Vagina (tissue), 2 donors: ENCODE measurements at regions not wholly inside any gene's neighbourhood (a gene's known extent, or its start where the extent isn't known, plus 50 kb on each side); places are given as distances from the start of the nearest gene placed in this dataset.

ENCODE experiments used
- POLR2A ChIP-seq, 2 donors: fragments of 450-650 bp; IDR thresholded peaks; one replicate each; pipeline ENCODE4 v1.6.1; 2017; ENCODE audit warnings: antibody characterized with exemption in 2 of 2, mild to moderate bottlenecking in 2 of 2, moderate library complexity in 2 of 2
- POLR2AphosphoS5 ChIP-seq, 2 donors: sonication (generic); formaldehyde crosslinking; IDR thresholded peaks; one replicate each; pipeline ENCODE4 v1.9.0; 2017; ENCODE audit warnings: antibody characterized with exemption in 2 of 2, mild to moderate bottlenecking in 2 of 2, low read depth in 1 of 2; ENCODE audit not compliant: insufficient read depth in 1 of 2
- TF ChIP-seq, protein P1 (sequence below), 3 experiments: fragments of 450-650 bp in 2 of 3; fragments of 200-600 bp in 1 of 3; sonication (generic) in 1 of 3; IDR thresholded peaks; one replicate each; pipeline ENCODE4 v1.5.1; 2017 to 2019; ENCODE audit warnings: antibody characterized with exemption in 3 of 3, mild to moderate bottlenecking in 2 of 3, moderate library complexity in 2 of 3

DNA sequence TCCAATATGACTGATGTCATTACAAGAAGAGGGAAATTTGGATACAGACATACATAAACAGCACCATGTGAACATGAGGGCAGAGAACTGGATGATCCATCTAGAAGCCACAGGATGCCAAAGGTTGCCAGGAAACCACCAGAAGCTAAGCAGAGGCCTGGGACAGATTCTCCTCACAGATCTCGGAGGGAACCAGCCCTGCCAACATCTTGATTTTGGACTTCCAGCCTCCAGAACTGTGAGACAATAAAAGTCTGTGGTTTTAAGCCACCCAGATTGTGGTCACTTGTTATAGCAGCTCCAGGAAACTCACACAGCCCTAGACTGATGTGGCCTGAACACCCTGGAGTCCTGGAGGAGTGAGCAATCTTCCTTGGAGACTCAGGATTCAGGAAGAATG lies 351.6 kb downstream of the EIPR1 start:
- TF ChIP-seq POLR2A (IDR thresholded peaks at IDR 0.05): no peak
- TF ChIP-seq, protein P1, sequence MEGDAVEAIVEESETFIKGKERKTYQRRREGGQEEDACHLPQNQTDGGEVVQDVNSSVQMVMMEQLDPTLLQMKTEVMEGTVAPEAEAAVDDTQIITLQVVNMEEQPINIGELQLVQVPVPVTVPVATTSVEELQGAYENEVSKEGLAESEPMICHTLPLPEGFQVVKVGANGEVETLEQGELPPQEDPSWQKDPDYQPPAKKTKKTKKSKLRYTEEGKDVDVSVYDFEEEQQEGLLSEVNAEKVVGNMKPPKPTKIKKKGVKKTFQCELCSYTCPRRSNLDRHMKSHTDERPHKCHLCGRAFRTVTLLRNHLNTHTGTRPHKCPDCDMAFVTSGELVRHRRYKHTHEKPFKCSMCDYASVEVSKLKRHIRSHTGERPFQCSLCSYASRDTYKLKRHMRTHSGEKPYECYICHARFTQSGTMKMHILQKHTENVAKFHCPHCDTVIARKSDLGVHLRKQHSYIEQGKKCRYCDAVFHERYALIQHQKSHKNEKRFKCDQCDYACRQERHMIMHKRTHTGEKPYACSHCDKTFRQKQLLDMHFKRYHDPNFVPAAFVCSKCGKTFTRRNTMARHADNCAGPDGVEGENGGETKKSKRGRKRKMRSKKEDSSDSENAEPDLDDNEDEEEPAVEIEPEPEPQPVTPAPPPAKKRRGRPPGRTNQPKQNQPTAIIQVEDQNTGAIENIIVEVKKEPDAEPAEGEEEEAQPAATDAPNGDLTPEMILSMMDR (IDR thresholded peaks at IDR 0.05): no peak
- TF ChIP-seq POLR2AphosphoS5 (IDR thresholded peaks at IDR 0.05; ENCODE audit: insufficient read depth in 1 of 2, low read depth in 1 of 2): no peak
